Fibroblast of skin of right biceps (primary cell): ENCODE measurements at regions not wholly inside any gene's neighbourhood (a gene's known extent, or its start where the extent isn't known, plus 50 kb on each side); places are given as distances from the start of the nearest gene placed in this dataset.
A peak's percentile ranks its signal among the peaks of the same experiment; 100 is the strongest.
"Not testable (repeated sequence)": the region's sequence is repeated elsewhere in the genome, so short reads cannot be mapped to it uniquely, and the experiment has no call there.

Source experiments
- DNase-seq: peaks from one replicate; pipeline ENCODE4 v3.0.0-alpha.2; 2013

- no peak for DNase-seq
Observed at GRCh38 chr15:95202569-95203349, 971.4 kb downstream of the MCTP2 start.

DNA sequence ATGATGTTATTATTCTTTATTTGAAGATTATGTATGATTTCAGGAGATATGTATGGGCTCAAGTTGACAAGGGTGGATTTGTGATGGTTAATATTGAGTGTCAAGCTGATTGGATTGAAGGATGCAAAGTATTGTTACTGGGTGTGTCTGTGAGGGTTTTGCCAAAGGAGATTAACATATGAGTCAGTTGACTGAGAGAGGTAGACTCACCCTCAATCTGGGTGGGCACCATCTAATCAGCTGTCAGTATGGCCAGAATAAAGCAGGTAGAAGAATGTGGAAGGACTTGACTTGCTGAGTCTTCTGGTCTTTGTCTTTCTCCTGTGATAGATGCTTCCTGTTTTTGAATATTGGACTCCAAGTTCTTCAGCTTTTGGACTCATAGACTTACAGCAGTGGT, 973.7 kb downstream of the MCTP2 start:
- no peak for DNase-seq

- DNase-seq: not testable (repeated sequence)
Observed at GRCh38 chr15:95205830-95206229, 974.5 kb downstream of the MCTP2 start.

- DNase-seq: no peak
Observed at GRCh38 chr15:95208071-95208470, 976.7 kb downstream of the MCTP2 start.

DNA sequence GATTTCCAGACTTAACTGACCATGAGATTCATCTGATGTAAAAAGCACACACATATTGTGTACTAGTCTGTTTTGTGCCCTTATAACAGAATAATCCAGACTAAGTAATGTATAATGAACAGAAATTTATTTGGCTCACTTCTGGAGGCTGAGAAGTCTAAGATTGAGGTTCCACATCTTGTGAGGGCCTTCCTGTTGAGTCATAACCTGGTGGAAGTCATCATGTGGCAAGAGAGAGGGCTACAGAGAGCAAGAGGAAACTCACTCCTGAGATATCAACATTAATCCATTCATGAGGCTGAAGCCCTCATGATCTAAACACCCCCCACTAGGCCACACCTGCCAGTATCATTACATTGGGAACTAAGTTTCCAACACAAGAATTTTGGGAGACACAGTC, 977.6 kb downstream of the MCTP2 start:
- DNase-seq: peak; percentile 2

GRCh38 chr15:95210436-95210981, 979.1 kb downstream of the MCTP2 start:
- DNase-seq: no peak

GRCh38 chr15:95215017-95215416, 983.7 kb downstream of the MCTP2 start:
- DNase-seq: no peak

DNA sequence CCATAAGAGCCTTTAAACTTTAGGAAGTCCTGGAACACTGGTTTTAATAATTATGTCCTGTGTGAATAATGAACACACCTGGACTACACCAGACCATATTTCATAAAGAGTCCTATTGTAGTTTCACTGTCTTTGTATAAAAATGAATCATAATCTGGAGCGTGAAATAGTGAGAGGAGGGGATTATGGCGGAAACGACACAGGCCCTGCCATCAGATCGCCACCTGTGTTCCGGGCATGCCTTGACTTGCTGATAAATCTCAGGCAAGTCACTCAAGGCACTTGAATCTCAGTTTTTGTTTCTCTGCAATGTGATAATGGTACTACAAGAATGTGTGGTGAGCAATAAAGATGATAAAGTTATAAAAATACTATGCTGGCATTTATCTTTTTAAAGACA, 995.5 kb downstream of the MCTP2 start:
- no peak for DNase-seq

DNA sequence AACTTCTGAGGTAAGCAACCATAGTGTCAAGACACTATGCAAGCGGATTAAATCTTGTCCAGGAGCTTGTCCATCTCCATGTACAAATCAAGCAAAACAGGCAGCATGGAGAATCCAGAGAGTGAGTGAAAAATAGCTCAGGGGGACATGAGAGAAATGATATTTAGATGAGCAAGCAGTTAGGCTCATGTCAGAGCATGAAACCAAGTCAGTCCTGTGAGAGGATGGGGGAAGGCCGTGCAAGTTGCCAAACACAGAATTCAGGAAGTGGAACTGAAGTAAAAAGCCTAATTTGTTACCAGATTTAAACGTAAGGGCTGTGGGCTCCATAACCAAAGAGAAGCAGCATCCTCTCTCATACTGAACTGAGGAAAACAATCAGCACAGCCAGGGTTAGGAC, 995.9 kb downstream of the MCTP2 start:
- no peak for DNase-seq

GRCh38 chr15:95228856-95229555, 997.6 kb downstream of the MCTP2 start:
- no peak for DNase-seq

- DNase-seq: no peak
Observed at GRCh38 chr15:95235033-95235432, 1003.7 kb downstream of the MCTP2 start.

DNA sequence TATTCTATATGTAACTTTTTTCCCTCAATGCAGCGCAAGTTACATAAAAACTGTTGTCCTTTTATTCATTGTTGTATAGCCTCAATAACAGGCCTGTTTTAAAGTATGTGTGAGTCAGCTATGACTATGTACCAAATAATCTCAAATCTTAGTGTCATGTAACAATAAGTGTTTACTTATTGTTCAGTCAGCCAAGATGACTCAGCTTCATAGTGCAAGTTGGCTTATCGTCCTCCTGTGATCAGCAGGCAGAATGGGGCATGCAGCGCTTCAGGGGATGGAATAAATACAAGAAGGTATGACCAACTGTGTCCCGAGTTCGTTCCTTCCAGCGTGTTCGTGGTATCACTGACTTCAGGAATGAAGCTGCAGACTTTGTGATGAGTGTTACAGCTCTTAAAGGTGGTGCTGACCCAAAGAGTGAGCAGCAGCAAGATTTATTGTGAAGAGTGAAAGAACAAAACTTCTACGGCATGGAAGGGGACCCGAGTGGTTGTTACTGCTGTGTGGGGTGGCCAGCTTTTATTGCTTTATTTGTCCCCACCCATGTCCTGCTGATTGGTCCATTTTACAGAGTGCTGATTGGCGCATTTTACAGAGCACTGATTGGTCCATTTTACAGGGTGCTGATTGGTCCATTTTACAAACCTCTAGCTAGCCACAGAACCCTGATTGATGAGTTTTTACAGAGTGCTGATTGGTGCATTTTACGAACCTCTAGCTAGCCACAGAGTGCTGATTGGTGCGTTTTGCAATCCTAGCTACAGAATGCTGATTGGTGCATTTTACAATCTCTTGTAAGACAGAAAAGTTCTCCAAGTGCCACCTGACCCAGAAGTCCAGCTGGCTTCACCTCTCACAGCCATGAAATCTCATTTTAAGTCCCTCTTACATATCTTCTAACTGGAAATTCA, 1016.0 kb downstream of the MCTP2 start:
- DNase-seq: peak; percentile 91

- no peak for DNase-seq
Observed at GRCh38 chr15:95249524-95249923, 1018.2 kb downstream of the MCTP2 start.

GRCh38 chr15:95252404-95252803, 1021.0 kb downstream of the MCTP2 start:
- DNase-seq: peak; percentile 20

DNA sequence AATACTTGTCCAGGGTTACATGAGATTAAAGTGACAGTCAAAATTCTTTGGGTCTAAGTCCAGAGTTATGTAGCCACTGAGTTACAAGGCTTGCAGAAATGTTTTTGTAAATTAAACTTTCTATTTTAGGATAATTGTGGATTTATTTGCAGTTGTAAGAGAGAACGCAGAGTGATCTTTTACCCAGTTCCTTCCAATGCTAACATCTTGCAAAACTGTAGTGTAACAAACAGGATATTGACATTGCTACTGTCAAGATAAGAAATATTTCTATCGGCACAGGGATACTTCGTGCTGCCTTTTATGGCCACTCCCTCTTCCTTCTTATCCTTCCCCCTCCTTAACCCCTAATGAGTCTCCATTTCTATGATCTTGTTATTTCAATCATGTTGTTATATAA, 1022.9 kb downstream of the MCTP2 start:
- DNase-seq: no peak

GRCh38 chr15:95259513-95259912, 1028.2 kb downstream of the MCTP2 start:
- peak; percentile 75 for DNase-seq

GRCh38 chr15:95259965-95260364, 1028.6 kb downstream of the MCTP2 start:
- DNase-seq: no peak

GRCh38 chr15:95260856-95261255, 1029.5 kb downstream of the MCTP2 start:
- DNase-seq: no peak

DNA sequence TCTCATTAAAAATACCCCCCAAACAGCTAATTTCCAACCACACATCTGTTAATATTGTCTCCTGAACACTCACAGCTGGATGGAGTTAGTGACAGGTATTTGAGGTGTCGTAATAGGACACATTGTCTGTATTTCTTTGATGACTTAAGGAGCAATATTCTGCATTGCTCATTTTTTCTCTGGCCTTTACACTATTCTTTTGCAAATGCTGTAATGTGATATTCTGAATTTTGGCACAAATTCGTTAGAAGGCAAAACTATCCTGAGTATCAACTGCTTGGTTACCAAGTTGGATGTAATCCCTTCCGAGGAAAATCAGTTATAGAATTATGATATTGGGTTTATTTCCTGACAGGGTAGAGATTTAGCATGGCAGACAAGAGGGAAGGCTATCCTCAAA, 1030.2 kb downstream of the MCTP2 start:
- DNase-seq: no peak

DNA sequence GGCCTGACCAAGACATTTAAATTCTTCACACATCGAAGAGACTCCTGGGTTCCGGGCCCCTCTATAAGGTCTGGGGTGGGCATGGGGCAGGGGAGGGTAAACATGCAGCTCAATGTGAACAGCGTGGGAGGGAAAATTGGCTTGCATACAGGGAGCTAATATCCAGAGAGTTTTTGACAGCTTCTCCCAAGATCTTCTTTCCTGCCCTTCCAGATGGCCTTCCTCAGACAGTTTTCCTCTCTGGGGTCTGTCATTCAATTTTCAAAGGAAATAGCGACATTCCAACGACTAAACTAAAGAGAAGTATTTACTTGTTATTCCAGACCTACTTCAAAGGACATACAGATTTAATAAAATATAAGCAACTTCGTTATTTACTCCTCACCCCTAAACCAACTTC, 1030.6 kb downstream of the MCTP2 start:
- no peak for DNase-seq

DNA sequence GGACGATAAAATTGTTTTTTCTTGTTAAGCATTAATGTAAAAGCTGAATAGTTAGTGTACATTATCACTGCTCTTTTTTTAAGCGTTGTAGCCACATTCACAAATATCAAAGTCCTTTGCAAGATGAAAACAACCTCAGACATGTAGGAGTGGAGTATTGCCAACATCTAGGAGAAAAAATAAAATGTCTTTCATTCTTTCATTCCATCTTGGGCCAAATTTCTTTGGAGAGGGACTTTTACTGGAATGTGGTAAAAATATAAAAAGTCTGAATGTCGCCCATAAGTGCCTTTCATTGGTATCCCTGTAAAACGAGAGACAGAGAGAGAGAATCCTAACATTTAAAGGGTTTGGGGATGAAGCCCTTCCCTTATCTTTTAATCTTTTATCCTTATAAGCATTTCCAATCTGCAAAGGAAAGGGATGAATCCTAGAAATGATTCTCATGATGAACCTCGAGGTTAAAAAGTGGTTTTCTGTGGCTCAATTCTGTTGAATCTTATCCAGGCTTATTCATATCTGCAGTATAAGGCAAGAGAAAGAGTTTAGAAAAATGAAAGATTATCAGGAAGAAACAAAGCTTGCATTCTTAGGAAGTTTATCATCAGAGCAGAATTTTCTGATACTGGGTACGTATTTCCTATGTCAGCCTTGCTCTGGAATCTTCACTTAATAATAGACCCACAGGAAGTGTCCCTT, 1031.7 kb downstream of the MCTP2 start:
- DNase-seq: peak; percentile 85

GRCh38 chr15:95263751-95264150, 1032.4 kb downstream of the MCTP2 start:
- DNase-seq: no peak
